DND-41 (cell line): ENCODE measurements at regions not wholly inside any gene's neighbourhood (a gene's known extent, or its start where the extent isn't known, plus 50 kb on each side); places are given as distances from the start of the nearest gene placed in this dataset.

Source experiments
- EZH2 ChIP-seq: IDR thresholded peaks from 3 replicates; pipeline ENCODE4 v1.6.1; 2012; ENCODE audit warnings: borderline replicate concordance, low read depth, mild to moderate bottlenecking, moderate library complexity, low read length, inconsistent platforms; ENCODE audit not compliant: severe bottlenecking
- TF ChIP-seq, protein P1 (sequence below): IDR thresholded peaks from 2 replicates; pipeline ENCODE4 v1.5.1; 2012; ENCODE audit warnings: borderline replicate concordance, low read length, moderate library complexity, mild to moderate bottlenecking; ENCODE audit not compliant: poor library complexity, severe bottlenecking; ENCODE audit errors: extremely low read depth

DNA sequence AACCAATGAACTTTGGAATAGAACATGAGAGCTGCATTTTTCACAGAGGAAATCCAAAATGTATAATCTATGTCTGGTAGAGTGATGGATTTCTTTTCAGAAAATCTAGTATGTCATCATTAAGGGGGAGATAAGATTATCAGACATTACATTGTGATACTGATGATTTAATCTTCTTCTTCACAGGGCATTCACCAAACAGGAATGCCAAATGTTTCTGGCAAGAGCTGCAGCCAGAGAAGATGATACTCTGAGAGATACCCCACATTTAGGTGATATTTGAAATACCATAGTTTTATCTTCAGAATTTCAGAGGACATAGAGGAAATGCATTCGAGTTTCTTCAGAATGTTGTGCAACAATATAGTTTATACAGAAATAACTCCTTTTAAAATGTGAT is 1523.7 kb upstream of the ADGRL3 start:
- TF ChIP-seq, protein P1, sequence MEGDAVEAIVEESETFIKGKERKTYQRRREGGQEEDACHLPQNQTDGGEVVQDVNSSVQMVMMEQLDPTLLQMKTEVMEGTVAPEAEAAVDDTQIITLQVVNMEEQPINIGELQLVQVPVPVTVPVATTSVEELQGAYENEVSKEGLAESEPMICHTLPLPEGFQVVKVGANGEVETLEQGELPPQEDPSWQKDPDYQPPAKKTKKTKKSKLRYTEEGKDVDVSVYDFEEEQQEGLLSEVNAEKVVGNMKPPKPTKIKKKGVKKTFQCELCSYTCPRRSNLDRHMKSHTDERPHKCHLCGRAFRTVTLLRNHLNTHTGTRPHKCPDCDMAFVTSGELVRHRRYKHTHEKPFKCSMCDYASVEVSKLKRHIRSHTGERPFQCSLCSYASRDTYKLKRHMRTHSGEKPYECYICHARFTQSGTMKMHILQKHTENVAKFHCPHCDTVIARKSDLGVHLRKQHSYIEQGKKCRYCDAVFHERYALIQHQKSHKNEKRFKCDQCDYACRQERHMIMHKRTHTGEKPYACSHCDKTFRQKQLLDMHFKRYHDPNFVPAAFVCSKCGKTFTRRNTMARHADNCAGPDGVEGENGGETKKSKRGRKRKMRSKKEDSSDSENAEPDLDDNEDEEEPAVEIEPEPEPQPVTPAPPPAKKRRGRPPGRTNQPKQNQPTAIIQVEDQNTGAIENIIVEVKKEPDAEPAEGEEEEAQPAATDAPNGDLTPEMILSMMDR = no peak
- no peak for TF ChIP-seq EZH2
